HG03280 (cell line): ENCODE measurements at regions not wholly inside any gene's neighbourhood (a gene's known extent, or its start where the extent isn't known, plus 50 kb on each side); places are given as distances from the start of the nearest gene placed in this dataset.
"Not testable (repeated sequence)": the region's sequence is repeated elsewhere in the genome, so short reads cannot be mapped to it uniquely, and the experiment has no call there.

Source experiments
- ATAC-seq: cut with Tn5 transposase; IDR thresholded peaks from one replicate; pipeline ENCODE4 v1.9.1; 2021; ENCODE audit warnings: mild to moderate bottlenecking, moderate library complexity; ENCODE audit not compliant: unreplicated experiment

DNA sequence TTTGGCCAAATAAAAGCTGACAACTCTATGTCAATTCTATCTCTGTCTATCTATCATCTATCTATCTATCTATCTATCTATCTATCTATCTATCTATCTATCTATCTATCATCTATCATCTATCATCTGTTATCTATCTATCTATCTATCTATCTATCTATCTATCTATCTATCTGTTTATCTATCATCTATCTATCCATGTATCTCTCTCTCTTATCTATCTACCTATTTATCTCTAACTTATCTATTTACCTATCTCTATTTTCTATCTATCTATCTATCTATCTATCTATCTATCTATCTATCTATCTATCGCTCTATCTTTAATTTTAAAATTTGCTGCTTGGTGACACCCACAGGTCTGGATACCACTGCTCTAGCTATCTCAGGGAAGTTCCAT lies 271.1 kb downstream of the VRK1 start:
- not testable (repeated sequence) for ATAC-seq

DNA sequence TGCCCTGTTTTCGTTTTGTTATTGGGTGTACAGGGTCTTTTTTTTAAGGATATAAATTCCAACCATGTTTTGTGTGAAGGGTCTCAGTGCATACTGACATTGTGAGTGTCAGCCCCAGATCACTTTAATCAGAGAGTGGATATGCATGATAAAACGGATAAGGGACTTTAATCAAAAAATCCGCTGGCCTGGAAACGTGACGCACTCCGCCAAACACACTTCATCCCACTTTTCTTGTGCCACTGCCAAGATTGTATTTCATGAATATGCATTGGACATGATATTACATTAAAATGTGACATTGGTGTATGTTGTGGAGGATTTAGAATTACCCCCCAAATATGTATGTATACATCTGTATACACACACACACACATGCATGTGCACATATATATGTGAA lies 273.1 kb downstream of the VRK1 start:
- no peak for ATAC-seq

DNA sequence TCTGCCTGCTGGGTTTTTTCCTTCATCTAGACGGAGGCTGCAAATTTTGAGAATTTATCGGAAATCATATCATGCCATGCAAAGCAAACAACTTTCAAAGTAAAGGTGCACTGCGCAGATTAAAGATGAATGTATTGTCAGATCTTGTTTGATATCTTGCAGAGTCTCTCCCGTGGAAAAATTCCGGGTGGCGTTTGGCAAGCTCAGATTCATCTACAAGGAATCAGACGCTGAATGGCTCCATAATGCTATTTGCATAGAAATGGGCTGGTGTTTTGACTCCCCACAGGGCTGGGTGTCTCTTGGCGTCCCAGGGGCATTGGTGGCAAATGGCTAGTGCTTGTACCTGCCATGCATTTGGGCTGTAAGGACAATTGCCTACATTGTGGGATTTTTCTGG lies 274.0 kb downstream of the VRK1 start:
- ATAC-seq: no peak

DNA sequence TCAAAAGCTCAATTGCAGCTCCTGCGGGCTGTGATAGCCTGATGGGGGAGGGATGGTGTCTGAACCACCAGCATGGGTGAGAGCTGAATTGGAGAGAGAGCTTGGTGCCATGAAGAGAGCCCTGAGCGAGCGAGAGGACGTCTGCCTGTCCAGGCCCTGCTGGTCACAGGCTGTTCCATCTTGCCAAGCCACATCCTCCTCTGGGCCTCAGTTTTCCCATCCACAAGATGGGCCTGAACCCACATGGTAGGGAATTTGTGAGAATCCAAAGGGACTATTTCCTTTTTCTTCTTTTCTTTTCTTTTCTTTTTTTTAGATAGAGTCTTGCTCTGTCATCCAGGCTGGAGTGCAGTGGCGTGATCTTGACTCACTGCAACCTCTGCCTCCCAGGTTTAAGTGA lies 276.4 kb downstream of the VRK1 start:
- no peak for ATAC-seq

DNA sequence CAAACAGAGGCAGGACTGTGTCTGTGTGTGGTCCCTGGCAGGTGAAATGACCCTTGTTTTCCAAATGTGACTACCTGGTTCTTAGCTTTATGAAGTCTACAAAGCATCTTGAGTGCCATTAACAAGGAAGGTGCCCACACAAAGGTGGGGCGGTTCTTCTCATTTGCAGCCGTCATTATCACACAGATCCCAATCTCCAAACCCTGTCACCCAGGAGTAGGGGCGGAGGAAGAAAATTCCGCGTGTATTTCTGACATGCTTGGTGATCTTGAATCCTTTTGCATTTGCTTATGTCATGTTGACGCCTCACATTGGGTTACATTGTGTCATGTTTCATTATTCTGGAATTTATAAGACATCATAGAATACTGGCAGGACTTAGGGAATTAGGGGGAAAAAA lies 277.3 kb downstream of the VRK1 start:
- ATAC-seq: no peak

DNA sequence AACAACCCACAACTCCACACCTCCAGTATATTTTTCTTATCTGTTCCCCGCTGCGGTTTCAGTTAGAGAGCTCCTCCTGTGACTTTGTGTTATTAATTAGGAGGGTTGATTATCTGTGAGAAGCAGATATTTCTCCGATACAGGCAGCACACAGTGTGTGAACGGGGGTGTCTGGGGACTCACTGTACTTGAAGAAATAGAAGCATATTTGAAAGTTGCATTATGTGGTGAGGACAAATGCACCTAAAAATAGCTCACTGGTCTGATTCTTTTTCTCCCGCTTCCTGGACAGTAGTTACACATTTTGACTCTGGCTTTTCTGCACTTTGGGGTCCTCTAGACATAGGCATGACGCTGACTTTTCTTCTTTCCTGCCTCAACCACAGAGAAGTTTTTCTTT lies 277.7 kb downstream of the VRK1 start:
- ATAC-seq: no peak

DNA sequence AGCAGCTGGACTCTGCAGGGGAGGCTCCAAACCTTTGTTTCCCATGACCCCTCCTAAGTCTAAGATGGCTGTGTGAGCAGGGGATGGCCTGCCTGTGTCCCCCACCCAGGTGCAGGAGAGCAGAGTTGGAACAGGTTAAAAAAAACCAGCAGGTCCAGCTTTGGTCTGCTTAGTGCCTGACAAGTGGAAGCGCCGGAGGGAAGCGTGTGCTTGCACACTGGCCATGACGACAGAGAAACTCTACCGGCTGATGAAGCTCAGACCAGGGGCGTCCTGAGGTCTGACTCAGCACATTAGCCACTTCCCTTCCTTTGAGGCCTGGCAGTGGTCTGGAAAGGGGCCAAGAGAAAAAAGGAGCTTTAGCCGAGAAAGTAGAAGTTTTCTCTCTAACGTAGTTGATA lies 280.1 kb downstream of the VRK1 start:
- ATAC-seq: peak; percentile 51

DNA sequence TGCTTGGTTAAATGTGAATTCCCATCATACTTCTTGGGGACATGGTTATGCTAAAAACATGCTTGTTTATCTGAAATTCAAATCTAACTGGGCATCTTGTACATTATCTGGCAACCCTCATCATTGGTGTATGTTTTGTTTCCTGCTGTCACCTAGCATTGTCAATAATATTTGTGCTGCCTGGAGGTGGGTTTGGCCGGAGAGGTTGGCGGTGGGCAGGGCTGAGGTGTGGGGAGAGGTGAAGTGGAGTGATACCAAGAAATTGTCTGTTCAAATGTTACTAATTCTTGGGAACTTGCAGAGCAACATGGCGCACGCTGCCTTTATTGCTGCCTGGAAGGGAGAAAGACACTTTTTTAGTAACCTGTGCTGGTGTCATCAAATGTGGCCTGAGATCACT lies 280.5 kb downstream of the VRK1 start:
- ATAC-seq: no peak

DNA sequence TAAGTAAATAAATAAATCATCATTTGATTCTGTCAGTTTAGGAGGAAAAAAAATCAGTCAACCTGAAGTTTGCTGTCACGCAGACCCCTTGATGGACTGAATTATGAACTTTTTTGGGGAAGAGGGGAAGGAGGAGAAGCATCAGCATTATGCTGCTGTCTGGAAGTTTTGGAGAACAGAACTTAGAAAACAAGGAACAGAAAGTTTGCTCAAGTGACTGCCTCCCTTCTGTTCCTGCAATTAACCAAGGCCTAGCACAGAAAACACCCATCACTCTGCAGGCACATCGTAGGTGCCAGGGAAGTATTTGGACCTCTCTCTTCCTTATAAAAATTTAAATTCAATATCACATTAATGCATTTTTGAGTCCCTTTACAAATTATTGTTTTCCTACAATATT lies 283.8 kb downstream of the VRK1 start:
- no peak for ATAC-seq

DNA sequence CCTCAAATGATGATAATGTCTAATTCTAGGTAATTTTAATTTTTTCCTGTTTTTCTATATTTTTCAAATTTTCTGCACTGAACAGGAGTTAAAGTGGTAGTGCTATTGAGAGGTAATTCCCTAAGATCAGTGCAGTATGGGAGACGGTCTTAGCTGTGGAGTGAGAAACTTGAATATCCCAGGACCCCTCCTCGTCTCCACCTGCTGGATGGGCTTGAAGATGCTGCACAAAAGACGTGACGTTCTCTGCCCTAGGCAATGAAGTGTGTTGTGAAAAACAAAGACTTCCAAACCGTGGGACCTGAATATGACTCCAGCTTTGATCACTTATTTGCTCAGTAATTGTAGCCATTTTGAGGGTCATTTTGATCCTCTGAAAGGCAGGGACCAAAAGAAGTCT lies 298.1 kb downstream of the VRK1 start:
- no peak for ATAC-seq

DNA sequence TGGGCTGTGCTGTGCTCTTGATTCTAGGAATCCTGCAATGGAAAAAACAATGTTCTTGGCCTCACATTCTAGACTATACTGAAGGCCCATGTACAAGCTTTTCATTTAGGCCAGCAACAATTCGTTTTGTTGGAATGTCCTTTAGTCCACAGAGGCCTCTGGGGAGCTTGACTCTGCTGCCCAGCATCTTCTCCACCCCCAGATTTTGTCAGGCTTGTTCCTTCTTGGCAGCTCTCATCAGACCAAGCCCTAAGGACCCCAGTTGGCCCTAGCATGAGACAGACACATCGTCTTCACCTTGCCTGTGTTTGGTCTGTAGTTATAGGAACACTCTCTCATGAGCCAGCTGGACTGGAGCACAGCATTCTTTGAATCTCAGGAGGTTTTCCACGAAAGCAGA lies 300.1 kb downstream of the VRK1 start:
- ATAC-seq: no peak

DNA sequence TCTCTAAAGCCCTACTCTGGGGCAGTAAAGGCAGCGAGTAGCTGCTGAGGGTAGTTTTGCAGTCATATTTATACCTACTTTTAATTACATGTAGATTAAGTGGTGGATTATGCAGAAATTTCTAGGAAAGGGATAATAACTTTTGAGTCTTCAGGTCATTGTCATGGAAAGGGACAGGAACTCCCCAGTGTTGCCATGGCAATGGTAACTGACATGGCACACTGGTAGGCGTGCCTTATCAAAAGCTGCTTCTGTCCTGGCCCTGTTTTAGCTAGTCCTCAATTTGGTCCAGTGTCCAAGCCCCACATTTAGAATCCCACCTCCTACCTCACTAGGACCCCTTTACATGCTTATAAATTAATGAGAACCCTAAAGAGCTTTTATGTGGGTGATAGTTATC lies 303.1 kb downstream of the VRK1 start:
- no peak for ATAC-seq

DNA sequence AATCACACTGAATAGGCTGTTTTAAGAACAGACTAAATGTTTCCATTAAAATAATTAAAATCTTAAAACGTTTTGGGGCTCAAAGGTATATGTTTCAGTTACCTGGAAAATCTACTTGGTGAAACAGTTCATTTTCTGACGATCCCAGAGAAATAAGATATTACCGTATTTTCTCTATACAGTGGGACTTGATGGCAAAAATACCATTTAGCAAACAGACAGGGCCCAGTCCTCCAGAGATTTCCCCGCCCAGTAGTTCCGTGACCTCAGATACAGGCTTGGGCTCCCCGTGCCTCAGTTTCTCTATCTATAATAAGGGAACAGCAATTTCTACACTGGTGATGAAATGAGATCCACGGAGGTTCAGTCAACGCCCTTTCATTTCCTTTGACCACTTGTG lies 304.4 kb downstream of the VRK1 start:
- no peak for ATAC-seq

DNA sequence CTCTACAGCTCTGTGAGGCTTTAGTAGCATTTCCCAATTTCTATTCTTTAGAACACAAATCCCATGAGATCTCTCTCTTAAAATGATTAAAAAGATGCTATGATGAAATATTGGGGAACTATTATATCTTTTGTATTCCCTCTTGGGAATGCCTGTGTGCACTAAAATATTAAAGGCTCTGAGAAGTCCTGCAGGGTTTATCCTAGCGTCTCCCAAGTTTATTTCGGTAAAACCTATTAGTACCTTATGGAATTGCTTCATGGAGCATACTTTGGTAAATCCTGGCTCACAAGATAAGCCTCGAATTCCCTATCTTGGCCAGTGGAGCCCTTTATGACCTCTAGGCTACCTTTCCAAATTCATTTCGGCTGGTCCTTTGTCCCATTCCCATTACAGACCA lies 306.8 kb downstream of the VRK1 start:
- no peak for ATAC-seq

DNA sequence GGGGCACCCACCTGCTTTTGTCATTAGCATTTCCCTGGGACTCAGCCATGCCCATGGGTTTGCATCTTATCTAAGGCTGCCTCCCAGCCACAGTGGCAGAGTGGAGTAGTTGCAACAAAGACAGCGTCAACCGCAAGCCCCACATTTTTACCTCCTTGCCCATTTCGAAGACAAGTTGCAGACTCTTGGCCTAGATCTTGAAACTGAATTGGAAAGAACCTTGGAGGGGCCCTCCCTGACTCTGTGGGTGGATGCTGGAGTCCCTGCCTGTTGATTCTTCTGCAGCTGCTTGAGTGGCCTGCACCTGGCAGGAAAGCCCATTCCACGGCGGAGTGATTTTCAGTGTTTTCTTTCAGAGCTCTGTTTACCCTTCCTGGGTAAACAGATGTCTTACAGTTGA lies 309.0 kb downstream of the VRK1 start:
- ATAC-seq: no peak

DNA sequence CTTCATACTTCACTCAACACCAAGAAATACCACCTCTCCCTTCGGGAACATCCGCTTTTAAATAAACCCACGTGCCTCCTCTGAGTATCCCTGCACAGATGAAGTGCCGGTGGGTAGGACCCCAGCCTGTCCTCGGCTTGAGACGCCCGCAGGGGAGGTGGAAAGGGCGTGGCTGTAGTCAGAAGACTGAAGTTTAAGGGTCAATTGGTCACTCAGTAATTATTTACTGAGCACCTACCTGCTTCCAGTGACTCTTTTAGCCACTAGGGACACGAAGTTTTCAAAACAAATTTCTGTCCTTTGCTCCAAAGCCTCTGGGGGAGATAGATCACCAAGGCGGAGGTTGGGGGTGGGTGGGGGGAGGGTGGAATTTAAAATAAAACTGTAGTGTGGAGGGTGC lies 309.4 kb downstream of the VRK1 start:
- no peak for ATAC-seq

DNA sequence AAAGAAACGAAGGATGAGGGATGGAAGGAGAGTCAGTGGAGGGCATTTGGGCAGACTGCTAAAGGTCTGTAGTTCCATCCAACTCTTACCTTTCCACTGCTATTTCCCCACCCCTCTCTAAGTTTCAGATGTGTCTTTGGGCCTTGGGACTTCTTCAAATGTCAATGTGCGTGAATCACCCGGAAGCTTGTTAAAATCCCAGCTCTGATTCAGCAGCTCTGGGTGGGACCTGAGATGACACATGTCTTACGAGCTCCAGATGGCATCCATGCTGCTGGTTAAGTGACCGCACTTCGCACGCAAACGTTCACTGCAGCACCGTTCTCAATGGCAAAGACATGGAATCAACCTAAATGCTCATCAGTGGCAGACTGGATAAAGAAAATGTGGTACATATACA lies 309.9 kb downstream of the VRK1 start:
- ATAC-seq: no peak

DNA sequence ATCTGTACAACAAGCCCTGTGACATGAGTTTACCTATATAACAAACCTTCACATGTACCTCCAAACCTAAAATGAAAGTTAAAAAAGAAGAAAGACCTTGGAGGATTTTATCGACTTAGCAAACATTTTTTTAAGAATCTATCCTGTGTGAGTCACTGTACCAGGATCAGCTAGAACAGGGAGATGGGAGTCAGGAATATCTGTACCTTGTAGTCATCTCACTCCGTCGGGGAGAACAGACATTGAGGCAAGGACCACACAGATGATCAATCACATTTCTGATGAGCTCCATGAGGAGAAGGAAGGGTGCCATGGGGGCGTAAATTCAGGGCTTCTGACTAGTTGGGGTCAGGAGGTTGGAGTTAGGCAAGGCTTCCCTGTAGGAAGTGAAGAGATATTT lies 310.6 kb downstream of the VRK1 start:
- no peak for ATAC-seq

DNA sequence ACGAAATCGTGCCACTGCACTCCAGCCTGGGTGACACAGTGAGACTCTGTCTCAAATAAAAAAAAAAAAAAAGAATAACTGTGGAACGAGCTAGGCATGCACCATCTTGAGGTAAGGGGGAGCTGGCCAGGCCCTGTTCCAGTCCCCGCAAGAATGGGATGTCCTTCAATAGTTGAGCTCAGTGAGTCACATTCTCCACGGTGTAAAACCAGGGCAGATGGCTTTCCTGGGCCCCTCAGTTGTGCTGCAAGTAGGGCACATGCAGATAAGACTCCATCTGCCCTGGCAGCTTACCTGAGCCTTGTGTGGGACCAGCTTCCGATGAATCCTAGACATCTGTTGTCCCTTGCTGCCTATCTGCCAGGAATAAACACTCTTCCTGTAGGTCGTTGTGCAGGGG lies 312.1 kb downstream of the VRK1 start:
- no peak for ATAC-seq

DNA sequence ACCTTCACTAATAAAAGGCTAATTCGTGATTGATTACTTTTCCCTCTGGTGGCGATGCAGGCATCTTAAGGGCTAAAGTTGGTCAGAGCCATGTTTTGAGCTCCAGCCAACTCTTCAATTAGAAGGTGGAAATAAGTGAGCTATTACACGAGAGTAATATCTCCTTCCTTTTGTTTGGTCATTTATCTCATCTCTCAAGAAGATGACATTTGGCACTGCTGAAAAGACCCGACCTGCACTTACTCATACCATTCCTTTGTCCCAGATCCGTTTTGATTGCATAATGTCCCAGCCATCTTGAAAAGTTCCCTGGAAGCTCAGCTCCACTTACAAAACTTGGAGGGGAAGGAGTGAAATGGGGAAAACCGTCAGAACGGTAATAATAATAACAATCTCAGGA lies 316.2 kb downstream of the VRK1 start:
- no peak for ATAC-seq

DNA sequence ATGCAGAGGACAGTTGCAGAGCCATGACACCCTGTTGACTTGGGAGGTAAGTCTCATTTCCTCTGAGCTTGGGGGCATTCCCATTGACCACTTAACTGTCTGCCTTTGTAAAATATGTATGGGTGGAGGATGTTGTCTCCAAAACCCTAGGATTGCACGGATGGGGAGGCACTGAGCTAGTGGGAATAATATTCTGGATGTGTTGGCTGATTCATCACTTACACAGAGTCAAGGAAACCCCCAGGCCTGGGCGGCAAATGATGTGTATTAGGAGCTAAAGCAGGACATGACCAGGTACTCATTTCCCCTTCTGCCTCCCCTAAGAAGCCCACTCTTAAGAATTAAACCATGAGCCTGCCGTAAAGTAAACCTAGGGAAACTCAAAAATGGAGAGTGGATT lies 319.4 kb downstream of the VRK1 start:
- no peak for ATAC-seq

DNA sequence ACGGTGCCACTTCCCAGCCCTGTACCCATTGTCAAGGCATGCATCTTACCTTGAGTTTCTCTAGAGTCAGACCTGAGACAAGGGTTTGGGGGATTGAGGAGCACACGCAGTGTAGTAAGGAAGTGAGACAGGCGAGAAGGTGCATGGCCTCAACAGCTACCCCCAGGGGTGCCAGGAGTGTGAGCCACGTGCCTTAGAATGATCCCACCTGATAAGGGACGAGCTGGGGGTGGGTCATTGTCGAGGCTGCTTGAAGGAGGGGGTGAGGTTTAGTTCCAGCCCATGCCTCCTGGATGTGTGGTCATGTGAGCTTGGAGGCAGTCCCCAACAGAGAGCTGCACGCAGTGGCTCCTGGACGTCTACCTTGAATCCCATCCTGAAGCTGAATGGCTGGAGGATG lies 320.5 kb downstream of the VRK1 start:
- no peak for ATAC-seq

DNA sequence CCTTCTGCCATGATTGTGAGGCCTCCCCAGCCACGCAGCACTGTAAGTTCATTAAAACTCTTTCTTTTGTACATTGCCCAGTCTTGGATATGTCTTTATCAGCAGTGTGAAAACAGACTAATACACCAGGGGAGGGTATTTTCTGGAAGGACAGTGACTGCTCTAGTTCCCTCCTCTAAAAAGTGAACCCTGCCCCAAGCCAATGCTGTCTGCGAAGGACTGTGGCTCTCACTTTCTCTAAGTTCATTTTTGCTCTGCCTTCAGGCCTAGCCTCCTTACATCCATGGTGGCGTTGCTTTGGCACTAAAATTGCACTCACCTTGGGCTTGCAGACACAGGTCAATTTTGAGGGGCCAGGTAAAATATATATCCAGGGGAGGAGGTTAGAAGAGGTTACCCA lies 323.0 kb downstream of the VRK1 start:
- no peak for ATAC-seq

DNA sequence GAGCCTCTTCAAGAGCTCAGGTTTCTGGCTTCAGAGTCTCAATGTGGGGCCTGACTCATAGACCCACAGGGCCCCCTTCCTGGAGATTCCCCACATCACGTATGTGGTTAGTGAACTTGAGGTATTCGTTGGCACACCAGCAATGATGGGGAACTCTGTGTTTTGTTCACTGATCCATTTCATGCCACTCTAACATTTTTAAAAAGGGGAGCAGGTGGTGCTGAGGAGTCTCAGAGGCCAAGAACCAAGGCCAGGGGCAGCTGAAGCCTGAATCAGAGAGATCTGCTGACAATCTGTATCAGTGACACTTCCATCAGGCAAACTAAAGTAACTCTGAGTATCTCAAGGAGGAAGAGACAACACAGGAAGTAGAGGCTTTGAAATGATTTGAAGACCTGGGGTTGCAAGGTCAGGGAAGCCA lies 323.4 kb downstream of the VRK1 start:
- ATAC-seq: no peak
